ENCODE measurements at regions not wholly inside any gene's neighbourhood (a gene's known extent, or its start where the extent isn't known, plus 50 kb on each side); places are given as distances from the start of the nearest gene placed in this dataset.
"Not testable (repeated sequence)": the region's sequence is repeated elsewhere in the genome, so short reads cannot be mapped to it uniquely, and the experiment has no call there.

GRCh38 chr2:220371211-220371610 is 743.8 kb downstream of the SLC4A3 start:
- no peak for DNase-seq
- H3K27me3 ChIP-seq (ENCODE audit: control insufficient read depth in 3 of 3, insufficient read depth in 3 of 3, low read length in 2 of 3) = no peaks in the 10 kb centered on the region
- TF ChIP-seq, protein P1, sequence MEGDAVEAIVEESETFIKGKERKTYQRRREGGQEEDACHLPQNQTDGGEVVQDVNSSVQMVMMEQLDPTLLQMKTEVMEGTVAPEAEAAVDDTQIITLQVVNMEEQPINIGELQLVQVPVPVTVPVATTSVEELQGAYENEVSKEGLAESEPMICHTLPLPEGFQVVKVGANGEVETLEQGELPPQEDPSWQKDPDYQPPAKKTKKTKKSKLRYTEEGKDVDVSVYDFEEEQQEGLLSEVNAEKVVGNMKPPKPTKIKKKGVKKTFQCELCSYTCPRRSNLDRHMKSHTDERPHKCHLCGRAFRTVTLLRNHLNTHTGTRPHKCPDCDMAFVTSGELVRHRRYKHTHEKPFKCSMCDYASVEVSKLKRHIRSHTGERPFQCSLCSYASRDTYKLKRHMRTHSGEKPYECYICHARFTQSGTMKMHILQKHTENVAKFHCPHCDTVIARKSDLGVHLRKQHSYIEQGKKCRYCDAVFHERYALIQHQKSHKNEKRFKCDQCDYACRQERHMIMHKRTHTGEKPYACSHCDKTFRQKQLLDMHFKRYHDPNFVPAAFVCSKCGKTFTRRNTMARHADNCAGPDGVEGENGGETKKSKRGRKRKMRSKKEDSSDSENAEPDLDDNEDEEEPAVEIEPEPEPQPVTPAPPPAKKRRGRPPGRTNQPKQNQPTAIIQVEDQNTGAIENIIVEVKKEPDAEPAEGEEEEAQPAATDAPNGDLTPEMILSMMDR (IDR thresholded peaks at IDR 0.05; ENCODE audit: control extremely low read depth, extremely low read depth) = no peak
- H3K4me3 ChIP-seq = no peak overlapping the region
- H3K4me1 ChIP-seq (ENCODE audit: control insufficient read depth in 5 of 5, insufficient read depth in 5 of 5, low read length in 5 of 5) = peaks cover 0 to 4% (median 0%) of the 10 kb centered on the region in 5 donors
- 40 to 57% methylated on average over 2 of the region's 2 CpGs for WGBS, 2 donors
- H3K36me3 ChIP-seq (ENCODE audit: control insufficient read depth in 4 of 4, insufficient read depth in 4 of 4, low read length in 4 of 4) = no peaks in the 10 kb centered on the region
- peaks cover 0 to 2% (median 0%) of the 10 kb centered on the region in 4 donors for H3K9me3 ChIP-seq (ENCODE audit: control insufficient read depth in 4 of 4, insufficient read depth in 3 of 4, low read length in 3 of 4)
- ATAC-seq (ENCODE audit: insufficient read depth, low FRiP score) = no peak
- no peak overlapping the region for H3K27ac ChIP-seq (ENCODE audit: low read depth in 1 of 2, low read length in 1 of 2)
- H3K9ac ChIP-seq (ENCODE audit: insufficient read depth in 1 of 2, low read length in 2 of 2) = no peak overlapping the region

GRCh38 chr2:220373878-220374277 is 746.4 kb downstream of the SLC4A3 start:
- DNase-seq = no peak
- H3K36me3 ChIP-seq (ENCODE audit: control insufficient read depth in 4 of 4, insufficient read depth in 4 of 4, low read length in 4 of 4) = no peaks in the 10 kb centered on the region
- no peak overlapping the region for H3K9ac ChIP-seq (ENCODE audit: insufficient read depth in 1 of 2, low read length in 2 of 2)
- ATAC-seq (ENCODE audit: insufficient read depth, low FRiP score) = no peak
- no peaks in the 10 kb centered on the region for H3K9me3 ChIP-seq (ENCODE audit: control insufficient read depth in 4 of 4, insufficient read depth in 3 of 4, low read length in 3 of 4)
- peaks cover 0 to 4% (median 0%) of the 10 kb centered on the region in 5 donors for H3K4me1 ChIP-seq (ENCODE audit: control insufficient read depth in 5 of 5, insufficient read depth in 5 of 5, low read length in 5 of 5)
- 67 to 73% methylated on average over 2 of the region's 2 CpGs for WGBS, 2 donors
- TF ChIP-seq, protein P1 (IDR thresholded peaks at IDR 0.05; ENCODE audit: control extremely low read depth, extremely low read depth) = no peak
- H3K4me3 ChIP-seq = no peak overlapping the region
- H3K27me3 ChIP-seq (ENCODE audit: control insufficient read depth in 3 of 3, insufficient read depth in 3 of 3, low read length in 2 of 3) = no peaks in the 10 kb centered on the region
- H3K27ac ChIP-seq (ENCODE audit: low read depth in 1 of 2, low read length in 1 of 2) = no peak overlapping the region

GRCh38 chr2:220374282-220374681 is 746.9 kb downstream of the SLC4A3 start:
- no peak for ATAC-seq (ENCODE audit: insufficient read depth, low FRiP score)
- peaks cover 0 to 4% (median 0%) of the 10 kb centered on the region in 5 donors for H3K4me1 ChIP-seq (ENCODE audit: control insufficient read depth in 5 of 5, insufficient read depth in 5 of 5, low read length in 5 of 5)
- 67 to 75% methylated on average over 2 of the region's 2 CpGs for WGBS, 2 donors
- no peaks in the 10 kb centered on the region for H3K36me3 ChIP-seq (ENCODE audit: control insufficient read depth in 4 of 4, insufficient read depth in 4 of 4, low read length in 4 of 4)
- TF ChIP-seq, protein P1 (IDR thresholded peaks at IDR 0.05; ENCODE audit: control extremely low read depth, extremely low read depth) = no peak
- H3K9me3 ChIP-seq (ENCODE audit: control insufficient read depth in 4 of 4, insufficient read depth in 3 of 4, low read length in 3 of 4) = no peaks in the 10 kb centered on the region
- no peak overlapping the region for H3K9ac ChIP-seq (ENCODE audit: insufficient read depth in 1 of 2, low read length in 2 of 2)
- DNase-seq = no peak
- no peaks in the 10 kb centered on the region for H3K27me3 ChIP-seq (ENCODE audit: control insufficient read depth in 3 of 3, insufficient read depth in 3 of 3, low read length in 2 of 3)
- H3K4me3 ChIP-seq = no peak overlapping the region
- no peak overlapping the region for H3K27ac ChIP-seq (ENCODE audit: low read depth in 1 of 2, low read length in 1 of 2)

- TF ChIP-seq, protein P1 (IDR thresholded peaks at IDR 0.05; ENCODE audit: control extremely low read depth, extremely low read depth) = no peak
- Histone ChIP-seq H3K27ac (ENCODE audit: low read depth in 1 of 2, low read length in 1 of 2) (no peak overlapping the region), H3K36me3 (ENCODE audit: control insufficient read depth in 4 of 4, insufficient read depth in 4 of 4, low read length in 4 of 4) (no peaks in the 10 kb centered on the region), H3K27me3 (ENCODE audit: control insufficient read depth in 3 of 3, insufficient read depth in 3 of 3, low read length in 2 of 3) (no peaks in the 10 kb centered on the region), H3K4me1 (ENCODE audit: control insufficient read depth in 5 of 5, insufficient read depth in 5 of 5, low read length in 5 of 5) (no peaks in the 10 kb centered on the region), H3K9me3 (ENCODE audit: control insufficient read depth in 4 of 4, insufficient read depth in 3 of 4, low read length in 3 of 4) (no peaks in the 10 kb centered on the region), H3K4me3 (no peak overlapping the region), H3K9ac (ENCODE audit: insufficient read depth in 1 of 2, low read length in 2 of 2) (no peak overlapping the region)
- peak in 1 of 3 donors; percentile 21 for DNase-seq
- no peak for ATAC-seq (ENCODE audit: insufficient read depth, low FRiP score)
- WGBS, 2 donors = 69 to 75% methylated on average over 2 of the region's 2 CpGs
Measured at GRCh38 chr2:220377482-220378155, 750.2 kb downstream of the SLC4A3 start.

DNA sequence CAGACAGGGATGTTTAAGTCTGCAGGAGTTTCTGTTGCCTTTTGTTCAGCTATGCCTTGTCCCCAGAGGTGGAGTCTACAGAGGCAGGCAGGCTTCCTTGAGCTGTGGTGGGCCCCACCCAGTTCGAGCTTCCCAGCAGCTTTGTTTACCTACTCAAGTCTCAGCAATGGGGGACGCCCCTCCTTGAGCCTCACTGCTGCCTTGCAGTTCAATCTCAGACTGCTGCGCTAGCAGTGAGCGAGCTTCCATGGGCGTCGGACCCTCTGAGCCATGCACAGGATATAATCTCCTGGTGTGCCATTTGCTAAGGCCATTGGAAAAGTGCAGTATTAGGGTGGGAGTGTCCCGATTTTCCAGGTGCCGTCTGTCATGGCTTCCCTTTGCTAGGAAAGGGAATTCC is 760.3 kb downstream of the SLC4A3 start:
- 81 to 95% methylated on average over 8 of the region's 8 CpGs for WGBS, 2 donors
- not testable (repeated sequence) for H3K4me3 ChIP-seq; H3K9me3 ChIP-seq (ENCODE audit: control insufficient read depth in 4 of 4, insufficient read depth in 3 of 4, low read length in 3 of 4); H3K27me3 ChIP-seq (ENCODE audit: control insufficient read depth in 3 of 3, insufficient read depth in 3 of 3, low read length in 2 of 3); ATAC-seq (ENCODE audit: insufficient read depth, low FRiP score); H3K9ac ChIP-seq (ENCODE audit: insufficient read depth in 1 of 2, low read length in 2 of 2); H3K27ac ChIP-seq (ENCODE audit: low read depth in 1 of 2, low read length in 1 of 2); DNase-seq; H3K36me3 ChIP-seq (ENCODE audit: control insufficient read depth in 4 of 4, insufficient read depth in 4 of 4, low read length in 4 of 4); H3K4me1 ChIP-seq (ENCODE audit: control insufficient read depth in 5 of 5, insufficient read depth in 5 of 5, low read length in 5 of 5)

Data from lung (tissue), 11 donors.